GM18520 (cell line): ENCODE measurements at regions not wholly inside any gene's neighbourhood (a gene's known extent, or its start where the extent isn't known, plus 50 kb on each side); places are given as distances from the start of the nearest gene placed in this dataset.

Experiments used
- ATAC-seq: cut with Tn5 transposase; IDR thresholded peaks from one replicate; pipeline ENCODE4 v1.9.1; 2021; ENCODE audit not compliant: unreplicated experiment

- ATAC-seq = no peak
These were observed 124.0 kb upstream of the BOD1 start for GRCh38 chr5:173740400-173740799.

- ATAC-seq = no peak
These were observed 124.6 kb upstream of the BOD1 start for GRCh38 chr5:173741087-173741486.

- ATAC-seq = no peak
These were observed 125.4 kb upstream of the BOD1 start for GRCh38 chr5:173741729-173742431.

- ATAC-seq = peak; percentile 59
These were observed 126.0 kb upstream of the BOD1 start for GRCh38 chr5:173742432-173742816.

- no peak for ATAC-seq
These were observed 127.3 kb upstream of the BOD1 start for GRCh38 chr5:173743641-173744343.

- no peak for ATAC-seq
These were observed 128.1 kb upstream of the BOD1 start for GRCh38 chr5:173744551-173744950.

- peak; percentile 39 for ATAC-seq
These were observed 128.7 kb upstream of the BOD1 start for GRCh38 chr5:173745123-173745522.

GRCh38 chr5:173745557-173745956, 129.1 kb upstream of the BOD1 start:
- ATAC-seq = no peak

GRCh38 chr5:173746047-173746646, 129.7 kb upstream of the BOD1 start:
- ATAC-seq = no peak

GRCh38 chr5:173747876-173748275, 131.4 kb upstream of the BOD1 start:
- no peak for ATAC-seq

GRCh38 chr5:173750538-173751265, 134.3 kb upstream of the BOD1 start:
- ATAC-seq = peak; percentile 55

GRCh38 chr5:173751266-173751600, 134.8 kb upstream of the BOD1 start:
- ATAC-seq = peak; percentile 50

- no peak for ATAC-seq
These were observed 135.5 kb upstream of the CPEB4 start for GRCh38 chr5:173752653-173753052.

GRCh38 chr5:173753307-173754168, 134.6 kb upstream of the CPEB4 start:
- ATAC-seq = no peak

GRCh38 chr5:173755319-173755718, 132.8 kb upstream of the CPEB4 start:
- no peak for ATAC-seq

- no peak for ATAC-seq
These were observed 130.5 kb upstream of the CPEB4 start for GRCh38 chr5:173757403-173758209.

- no peak for ATAC-seq
These were observed 129.5 kb upstream of the CPEB4 start for GRCh38 chr5:173758676-173759075.

- ATAC-seq = no peak
These were observed 128.5 kb upstream of the CPEB4 start for GRCh38 chr5:173759691-173760090.

GRCh38 chr5:173760461-173761177, 127.5 kb upstream of the CPEB4 start:
- ATAC-seq = no peak
